ENCODE measurements at regions not wholly inside any gene's neighbourhood (a gene's known extent, or its start where the extent isn't known, plus 50 kb on each side); places are given as distances from the start of the nearest gene placed in this dataset.

DNA sequence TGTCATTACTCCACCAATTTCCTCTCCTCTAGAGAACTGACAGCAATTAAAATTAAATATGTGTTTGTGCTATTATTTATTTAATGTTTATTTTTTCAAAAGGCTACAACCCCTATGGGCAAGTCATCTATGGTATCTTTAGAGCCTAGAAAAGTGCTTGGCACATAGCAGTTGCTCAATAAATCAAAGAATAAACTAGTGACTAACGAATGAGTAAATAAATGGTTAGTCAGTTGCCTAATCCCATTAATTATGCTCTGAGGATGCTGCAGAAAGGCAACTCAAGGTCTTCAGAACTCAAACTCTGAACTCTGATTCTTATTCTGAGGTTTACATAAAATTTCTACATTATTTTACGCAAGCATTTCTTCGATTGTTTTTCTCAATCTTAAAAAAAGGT lies 193.0 kb upstream of the TSHZ2 start:
- ChIA-PET CTCF (no interaction called here), POLR2A (no interaction called here), RAD21 (ENCODE audit: low non-redundant PET in 1 of 2, low total read pairs in 2 of 2, uncharacterized antibody in 2 of 2, unreplicated experiment in 2 of 2) (no interaction called here)
- Histone ChIP-seq H3K79me2 (ENCODE audit: insufficient read depth, low read length) (no peaks in the 10 kb centered on the region), H3K4me2 (ENCODE audit: low read length) (no peak overlapping the region), H3K4me3 (replicated peaks in 1 of 2; ENCODE audit: low read depth in 1 of 2, low read length in 2 of 2) (no peak overlapping the region), H3K27ac (ENCODE audit: low read depth, low read length) (no peak overlapping the region), H4K20me1 (ENCODE audit: insufficient read depth) (no peaks in the 10 kb centered on the region), H3K36me3 (ENCODE audit: control insufficient read depth in 1 of 2, insufficient read depth in 2 of 2, low read length in 2 of 2) (no peaks in the 10 kb centered on the region), H3K9ac (ENCODE audit: low read length) (no peak overlapping the region), H3K9me3 (ENCODE audit: control insufficient read depth in 1 of 2, insufficient read depth in 1 of 2, low read depth in 1 of 2, low read length in 2 of 2) (peaks cover 0 to 30% of the 10 kb centered on the region in 2 experiments; a peak in 2 of 4 replicates), H3K27me3 (ENCODE audit: insufficient read depth, low read length) (no peaks in the 10 kb centered on the region), H3K4me1 (ENCODE audit: control insufficient read depth in 1 of 2, insufficient read depth in 2 of 2, low read length in 2 of 2) (no peaks in the 10 kb centered on the region), H2AFZ (ENCODE audit: low read depth, low read length, poor library complexity, severe bottlenecking) (no peak overlapping the region), H3K9me2 (ENCODE audit: insufficient read depth) (no peaks in the 10 kb centered on the region)
- no TSS peak for BruUV-seq (replicated peaks)
- no peak for DNase-seq (ENCODE audit: low read depth, low spot score)
- intact Hi-C loops (cut with micrococcal nuclease) = no loop called here
- TF ChIP-seq EGR1 (IDR thresholded peaks at IDR 0.05; ENCODE audit: low read depth) (no peak), CBX3 (IDR thresholded peaks at IDR 0.05; ENCODE audit: low read depth) (no peak), EZH2phosphoT487 (IDR thresholded peaks at IDR 0.05; ENCODE audit: borderline replicate concordance) (no peak), ZFX (IDR thresholded peaks at IDR 0.05) (no peak), REST (IDR thresholded peaks at IDR 0.05; ENCODE audit: low read depth) (no peak), YY1 (IDR thresholded peaks at IDR 0.05; ENCODE audit: extremely low read depth, insufficient replicate concordance, low read depth, low read length) (no peak), ELF1 (IDR thresholded peaks at IDR 0.05; ENCODE audit: borderline replicate concordance, low read depth) (no peak), SIN3A (IDR thresholded peaks at IDR 0.05; ENCODE audit: low read depth) (no peak), RAD21 (IDR thresholded peaks at IDR 0.05; ENCODE audit: low read depth) (no peak), ZNF274 (IDR thresholded peaks at IDR 0.05; ENCODE audit: low read depth, low read length) (no peak), CEBPB (IDR thresholded peaks at IDR 0.05; ENCODE audit: low read depth) (no peak), ZBTB33 (IDR thresholded peaks at IDR 0.05; ENCODE audit: extremely low read depth, insufficient replicate concordance, low read length) (no peak)
- TF ChIP-seq, protein P1, sequence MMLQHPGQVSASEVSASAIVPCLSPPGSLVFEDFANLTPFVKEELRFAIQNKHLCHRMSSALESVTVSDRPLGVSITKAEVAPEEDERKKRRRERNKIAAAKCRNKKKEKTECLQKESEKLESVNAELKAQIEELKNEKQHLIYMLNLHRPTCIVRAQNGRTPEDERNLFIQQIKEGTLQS (IDR thresholded peaks at IDR 0.05) = no peak
- ATAC-seq = no peak

Measured in HCT116 (cell line).